Neural progenitor cell (in vitro differentiated cells): ENCODE measurements at regions not wholly inside any gene's neighbourhood (a gene's known extent, or its start where the extent isn't known, plus 50 kb on each side); places are given as distances from the start of the nearest gene placed in this dataset.

Source experiments
- CTCF ChIP-seq: fragments of 200-600 bp; sonication (generic); IDR thresholded peaks from 2 replicates; pipeline ENCODE4 v1.5.1; 2017; ENCODE audit warnings: antibody characterized with exemption, mild to moderate bottlenecking
- EZH2 ChIP-seq: fragments of 200-600 bp; sonication (generic); IDR thresholded peaks from 2 replicates; pipeline ENCODE4 v1.6.1; 2017; ENCODE audit warnings: antibody characterized with exemption, mild to moderate bottlenecking, moderate library complexity

DNA sequence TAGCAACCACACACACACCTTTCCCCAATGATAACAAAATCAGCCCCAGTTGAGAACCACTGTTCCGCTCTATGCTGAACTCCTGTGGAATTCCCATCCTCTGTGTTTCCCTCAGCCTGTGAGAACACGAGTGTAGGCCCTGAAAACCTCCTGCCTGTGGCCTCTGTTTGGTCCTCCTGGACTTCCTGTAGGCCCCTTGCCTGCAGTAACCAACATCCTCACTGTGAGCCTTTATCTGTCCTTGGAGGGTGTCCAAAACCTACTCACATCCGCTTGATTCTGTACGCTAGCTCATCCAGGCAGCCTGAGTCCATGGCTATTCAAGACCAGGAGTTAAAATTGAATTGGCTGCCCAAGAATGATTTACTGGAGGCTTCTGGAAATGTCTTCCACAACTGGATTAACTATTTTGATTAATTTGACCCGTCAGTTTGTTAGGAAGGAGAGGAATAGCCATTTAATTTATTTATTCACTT is 149.8 kb downstream of the AKR1D1 start:
- TF ChIP-seq CTCF (no peak), EZH2 (no peak)
